ENCODE measurements at regions not wholly inside any gene's neighbourhood (a gene's known extent, or its start where the extent isn't known, plus 50 kb on each side); places are given as distances from the start of the nearest gene placed in this dataset.

GRCh38 chr2:118269408-118270051, 181.3 kb downstream of the INSIG2 start:
- TF ChIP-seq CTCF (IDR thresholded peaks at IDR 0.05; ENCODE audit: low read depth, low read length), result no peak

GRCh38 chr2:118268268-118268667, 180.0 kb downstream of the INSIG2 start:
- no peak overlapping the region for H3K4me3 ChIP-seq (ENCODE audit: low read depth, low read length)
- TF ChIP-seq CTCF (IDR thresholded peaks at IDR 0.05; ENCODE audit: low read depth, low read length), result no peak

More at GRCh38 chr2:118269408-118270051, 181.3 kb downstream of the INSIG2 start:
- H3K4me3 ChIP-seq (ENCODE audit: low read depth, low read length), result no peak overlapping the region

- no peak for TF ChIP-seq CTCF (IDR thresholded peaks at IDR 0.05; ENCODE audit: low read depth, low read length)
- no peak overlapping the region for H3K4me3 ChIP-seq (ENCODE audit: low read depth, low read length)
Observed at GRCh38 chr2:118265873-118266455, 177.7 kb downstream of the INSIG2 start.

GRCh38 chr2:118264232-118264990, 176.1 kb downstream of the INSIG2 start:
- H3K4me3 ChIP-seq (ENCODE audit: low read depth, low read length), result no peak overlapping the region
- no peak for TF ChIP-seq CTCF (IDR thresholded peaks at IDR 0.05; ENCODE audit: low read depth, low read length)

- TF ChIP-seq CTCF (IDR thresholded peaks at IDR 0.05; ENCODE audit: low read depth, low read length), result no peak
- no peak overlapping the region for H3K4me3 ChIP-seq (ENCODE audit: low read depth, low read length)
Observed at GRCh38 chr2:118257696-118258095, 169.4 kb downstream of the INSIG2 start.

- TF ChIP-seq CTCF (IDR thresholded peaks at IDR 0.05; ENCODE audit: low read depth, low read length), result no peak
- no peak overlapping the region for H3K4me3 ChIP-seq (ENCODE audit: low read depth, low read length)
Observed at GRCh38 chr2:118255771-118256372, 167.6 kb downstream of the INSIG2 start.
